UCSD-AML1 (cell line): ENCODE measurements at regions not wholly inside any gene's neighbourhood (a gene's known extent, or its start where the extent isn't known, plus 50 kb on each side); places are given as distances from the start of the nearest gene placed in this dataset.
"Not testable (repeated sequence)": the region's sequence is repeated elsewhere in the genome, so short reads cannot be mapped to it uniquely, and the experiment has no call there.

Experiments used
- DNase-seq: peaks from one replicate; lab custom pipeline; 2025; ENCODE audit not compliant: unreplicated experiment; lab: John Stamatoyannopoulos, UW

DNA sequence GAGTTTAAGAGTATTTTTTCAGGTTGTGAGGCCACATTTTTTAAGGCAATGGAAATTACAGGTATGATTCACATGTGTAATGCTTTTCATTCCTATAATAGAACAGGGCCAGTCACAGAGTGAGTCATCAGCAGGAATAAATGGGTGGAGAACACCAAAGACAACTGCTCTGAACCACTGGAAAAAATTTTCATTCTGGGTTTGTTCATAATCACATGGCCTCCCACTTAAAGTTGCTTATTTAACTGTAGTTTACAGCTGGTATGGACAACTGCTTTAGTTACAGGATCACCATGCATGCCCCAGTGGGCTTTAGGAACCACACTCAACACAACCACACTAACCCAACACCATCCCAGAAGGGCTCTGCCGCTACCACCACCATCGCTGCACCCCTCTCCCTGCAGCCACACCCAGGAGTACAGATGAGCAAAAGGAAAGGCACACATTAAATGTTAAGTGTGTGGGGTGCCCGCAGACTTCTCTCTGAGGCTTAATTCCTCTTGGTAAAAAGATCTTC, 107.0 kb upstream of the DST start:
- DNase-seq: no peak

GRCh38 chr6:56746767-56747504, 104.2 kb upstream of the DST start:
- no peak for DNase-seq

DNA sequence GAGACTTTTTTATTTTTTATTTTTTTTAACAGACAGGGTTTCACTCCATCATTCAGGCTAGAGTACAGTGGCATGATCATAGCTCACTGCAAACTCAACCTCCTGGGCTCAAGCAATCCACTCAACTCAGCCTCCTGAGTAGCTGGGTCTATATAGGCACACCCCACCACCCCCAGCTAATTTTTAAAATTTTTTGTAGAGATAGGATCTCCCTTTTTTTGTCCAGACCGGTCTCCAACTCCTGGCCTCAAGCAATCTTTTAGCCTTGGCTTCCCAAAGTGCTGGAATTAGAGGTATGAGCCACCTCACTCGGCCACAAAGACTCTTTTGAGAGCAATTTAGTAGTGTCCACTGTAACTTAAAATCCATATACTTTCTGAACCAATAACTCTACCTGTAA, 103.3 kb upstream of the DST start:
- no peak for DNase-seq

DNA sequence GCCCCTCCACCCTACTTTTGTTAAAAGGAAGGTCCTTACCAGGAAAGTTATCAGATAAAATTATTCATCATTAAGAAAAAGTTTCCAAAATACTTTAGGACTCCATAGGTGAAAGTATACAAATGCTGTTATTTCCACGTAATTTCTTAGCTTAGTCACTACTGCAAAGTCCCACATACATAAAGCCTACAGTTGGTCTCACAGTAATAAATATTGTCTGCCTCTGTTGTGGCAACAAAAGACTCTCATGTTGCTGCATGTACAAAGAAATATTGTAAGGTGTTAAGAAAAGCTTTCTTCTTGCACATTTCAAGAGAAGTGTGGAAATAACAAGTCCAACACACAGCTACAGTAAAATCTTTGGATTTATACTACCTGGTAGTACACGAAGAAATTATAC, 102.4 kb upstream of the DST start:
- DNase-seq: no peak

DNA sequence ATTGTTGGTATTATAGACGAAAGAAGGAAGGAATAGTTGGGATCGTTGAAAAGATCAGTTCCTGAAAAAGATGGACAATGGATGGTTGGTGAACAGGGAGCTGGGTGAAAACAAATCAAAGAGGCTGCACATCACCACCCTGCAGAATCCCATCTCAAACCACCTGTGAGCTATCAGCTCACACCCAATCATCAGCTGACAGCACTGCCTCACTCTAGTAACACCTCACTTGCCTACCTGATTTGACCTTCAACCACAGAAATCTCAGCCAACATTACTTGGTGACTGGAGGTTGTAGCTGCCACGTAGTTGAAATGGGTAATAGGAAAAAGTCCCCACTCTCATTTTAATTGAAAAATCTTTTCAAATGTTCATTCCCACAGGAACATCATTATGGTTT, 101.8 kb upstream of the DST start:
- DNase-seq: no peak

- no peak for DNase-seq
These were observed 99.6 kb upstream of the DST start for GRCh38 chr6:56742122-56742791.

DNA sequence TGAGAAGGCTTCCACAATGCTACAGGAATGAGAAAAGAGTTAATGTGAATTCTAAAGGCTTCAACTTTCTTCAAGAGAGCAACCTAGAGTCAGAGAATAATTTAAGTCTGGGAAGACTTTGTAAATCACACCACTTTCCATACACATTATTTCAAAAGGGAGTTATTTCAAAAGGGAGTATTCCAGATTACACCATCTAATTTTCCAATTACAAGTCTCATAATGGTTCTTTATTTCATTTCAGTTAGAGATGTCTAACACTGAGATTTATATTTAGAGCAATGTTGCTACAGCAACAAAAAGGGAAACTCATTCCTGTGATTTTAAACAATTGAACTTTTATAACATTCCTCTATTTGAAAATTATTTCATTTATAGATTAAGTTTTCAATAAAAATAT, 98.8 kb upstream of the DST start:
- DNase-seq: no peak

GRCh38 chr6:56739836-56740815, 97.4 kb upstream of the DST start:
- DNase-seq: no peak

GRCh38 chr6:56736804-56737203, 94.1 kb upstream of the DST start:
- DNase-seq: no peak

DNA sequence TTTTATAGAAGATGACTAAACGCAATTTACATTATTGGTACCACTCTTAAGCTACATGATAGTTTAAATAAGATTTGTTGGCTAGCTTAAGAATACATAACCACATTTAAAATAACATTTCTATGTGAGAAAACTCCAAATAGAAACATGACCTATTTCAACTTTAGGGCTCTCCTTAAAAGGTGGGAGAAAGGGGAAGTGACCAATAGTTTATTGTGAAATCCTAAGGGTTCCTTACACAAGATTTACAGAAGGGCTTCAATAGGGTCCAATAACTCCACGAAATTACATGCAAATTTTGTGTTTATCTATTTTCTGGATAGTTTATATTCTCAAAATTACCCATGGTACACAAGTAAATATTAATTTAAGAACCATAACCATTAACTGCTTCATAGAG, 91.6 kb upstream of the DST start:
- no peak for DNase-seq

- no peak for DNase-seq
These were observed 90.6 kb upstream of the DST start for GRCh38 chr6:56733211-56733697.

DNA sequence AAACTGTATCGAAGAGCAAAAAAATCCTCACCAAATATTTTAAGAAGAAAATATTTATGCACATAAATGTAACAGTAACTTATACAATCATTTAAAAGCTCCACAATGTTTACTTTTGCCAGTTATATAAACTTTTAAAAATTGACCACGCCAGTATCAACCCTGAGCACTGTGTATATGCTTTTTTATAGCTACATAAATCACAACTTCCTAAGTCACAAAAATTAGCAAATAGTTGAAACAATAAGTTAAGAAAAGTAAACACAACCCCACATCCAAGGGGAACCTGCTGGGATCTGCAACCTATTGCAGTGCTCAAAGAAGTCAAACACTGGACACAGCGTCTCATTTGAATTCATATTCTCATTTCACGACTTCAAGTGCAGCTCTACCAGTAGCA, 89.8 kb upstream of the DST start:
- DNase-seq: no peak

DNA sequence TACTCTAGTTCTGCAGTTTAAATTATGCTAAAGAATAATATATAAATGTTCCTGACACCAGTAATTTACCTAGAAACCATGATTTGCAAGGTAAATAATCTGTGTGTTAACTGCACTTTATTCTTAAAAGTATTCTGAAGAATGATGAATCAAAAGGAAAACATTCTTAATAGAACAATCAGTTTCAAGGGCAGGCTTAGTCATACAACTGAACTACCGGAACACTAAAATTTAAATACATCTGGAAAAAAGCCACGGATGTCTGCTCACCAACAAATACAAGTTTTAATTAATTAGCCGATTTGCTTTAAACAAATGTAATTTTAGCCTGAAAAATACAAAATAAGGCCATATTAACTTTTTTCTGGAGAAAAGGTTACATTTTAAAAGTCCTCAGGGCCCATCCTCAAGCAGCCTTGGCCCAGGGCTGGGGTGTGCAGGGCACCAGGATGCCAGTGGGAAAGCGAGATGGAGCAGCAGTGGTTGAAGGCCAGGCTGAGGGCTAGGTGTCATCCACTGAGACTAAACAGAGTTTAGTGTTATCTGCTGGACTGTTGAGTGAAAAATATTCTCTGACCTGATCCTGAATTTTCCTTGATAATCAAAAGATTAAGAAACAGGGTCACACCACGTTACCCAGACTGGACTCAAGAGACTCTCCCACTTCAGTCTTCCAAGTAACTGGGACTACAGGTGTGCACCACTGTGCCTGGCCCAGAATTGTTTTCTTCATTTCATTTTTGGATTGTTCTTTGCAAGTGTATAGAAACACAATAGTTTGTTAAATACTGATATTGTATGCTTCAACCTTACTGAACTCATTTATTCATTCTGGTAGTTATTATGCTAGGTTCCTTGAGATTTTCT, 88.2 kb upstream of the DST start:
- no peak for DNase-seq

DNA sequence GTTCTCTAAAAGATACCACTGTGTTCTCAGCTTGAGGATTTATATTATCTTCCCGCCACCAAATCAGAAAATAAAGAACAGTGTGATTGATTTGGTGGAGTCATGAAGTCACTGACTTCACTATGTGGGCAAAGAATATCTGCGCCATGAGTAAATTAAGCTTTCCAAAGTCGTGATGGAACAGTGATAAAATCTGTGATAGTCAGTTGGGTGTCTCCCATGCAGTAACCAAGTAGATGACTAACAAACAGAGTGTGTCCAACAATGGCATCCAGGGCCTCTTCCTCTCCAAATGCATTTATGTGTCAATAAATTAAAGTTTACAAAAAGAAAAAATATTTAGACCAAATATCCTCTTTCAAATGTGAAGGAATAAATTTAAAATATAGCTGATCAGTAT, 87.0 kb upstream of the DST start:
- no peak for DNase-seq

GRCh38 chr6:56729166-56729565, 86.5 kb upstream of the DST start:
- not testable (repeated sequence) for DNase-seq

DNA sequence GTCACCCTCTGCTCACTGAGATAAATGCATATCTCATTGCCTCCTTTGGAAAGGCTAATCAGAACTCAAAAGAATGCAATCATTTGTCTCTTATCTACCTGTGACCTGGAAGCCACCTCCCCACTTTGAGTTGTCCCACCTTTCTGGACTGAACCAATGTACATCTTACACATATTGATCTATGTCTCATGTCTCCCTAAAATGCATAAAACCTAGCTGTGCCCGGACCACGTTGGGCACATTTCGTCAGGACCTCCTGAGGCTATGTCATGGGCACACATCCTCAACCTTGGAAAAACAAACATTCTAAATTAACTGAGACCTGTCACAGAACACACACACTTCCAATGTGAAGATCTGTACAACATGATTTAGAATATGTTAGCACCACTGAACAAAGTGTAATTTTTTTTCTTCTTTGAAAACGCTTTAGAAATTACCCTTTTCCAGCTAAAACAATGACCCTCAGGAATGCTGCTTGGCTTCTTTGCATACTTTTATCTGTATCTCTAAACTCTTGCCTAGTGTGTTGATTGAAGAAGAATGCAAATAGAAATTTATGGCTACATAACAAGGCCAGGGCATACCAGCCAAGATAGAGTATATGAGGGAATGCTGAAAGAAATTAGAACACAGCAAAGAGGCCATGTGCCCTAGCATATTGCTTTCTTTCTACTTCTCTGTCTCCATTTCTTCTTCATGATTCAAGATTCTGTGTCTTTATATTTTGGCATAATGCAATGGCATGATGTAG, 84.6 kb upstream of the DST start:
- no peak for DNase-seq

GRCh38 chr6:56725254-56725653, 82.6 kb upstream of the DST start:
- no peak for DNase-seq

- no peak for DNase-seq
These were observed 81.8 kb upstream of the DST start for GRCh38 chr6:56724455-56724854.

DNA sequence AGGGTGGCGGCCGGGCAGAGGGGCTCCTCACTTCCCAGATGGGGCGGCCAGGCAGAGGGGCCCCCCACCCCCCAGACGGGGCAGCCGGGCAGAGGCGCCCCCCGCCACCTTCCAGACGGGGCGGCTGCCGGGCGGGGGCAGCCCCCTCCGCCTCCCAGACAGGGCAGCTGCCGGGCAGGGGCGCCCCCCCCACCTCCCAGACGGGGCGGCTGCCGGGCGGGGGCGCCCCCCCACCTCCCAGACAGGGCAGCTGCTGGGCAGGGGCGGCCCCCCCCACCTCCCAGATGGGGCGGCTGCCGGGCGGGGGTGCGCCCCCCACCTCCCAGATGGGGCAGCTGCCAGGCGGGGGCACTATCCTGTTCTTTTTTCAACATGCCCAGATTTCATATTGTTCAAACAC, 78.2 kb upstream of the DST start:
- DNase-seq: no peak

DNA sequence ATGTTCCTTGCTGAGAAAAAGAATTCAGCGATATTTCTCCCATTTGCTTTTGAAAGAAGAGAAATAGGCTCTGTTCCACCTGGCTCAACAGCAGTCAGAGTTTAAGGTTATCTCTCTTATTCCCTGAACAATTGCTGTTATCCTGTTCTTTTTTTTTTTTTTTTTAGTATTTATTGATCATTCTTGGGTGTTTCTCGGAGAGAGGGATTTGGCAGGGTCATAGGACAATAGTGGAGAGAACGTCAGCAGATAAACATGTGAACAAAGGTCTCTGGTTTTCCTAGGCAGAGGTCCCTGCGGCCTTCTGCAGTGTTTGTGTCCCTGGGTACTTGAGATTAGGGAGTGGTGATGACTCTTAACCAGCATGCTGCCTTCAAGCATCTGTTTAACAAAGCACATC, 77.5 kb upstream of the DST start:
- not testable (repeated sequence) for DNase-seq
